ENCODE measurements at regions not wholly inside any gene's neighbourhood (a gene's known extent, or its start where the extent isn't known, plus 50 kb on each side); places are given as distances from the start of the nearest gene placed in this dataset.

- Histone ChIP-seq H3K27me3 (replicated peaks; ENCODE audit: control insufficient read depth, insufficient read depth, low read length) (no peaks in the 10 kb centered on the region), H3K36me3 (ENCODE audit: control insufficient read depth, insufficient read depth, low read length) (no peaks in the 10 kb centered on the region), H3K4me3 (replicated peaks; ENCODE audit: low read depth, low read length) (no peak overlapping the region)
- no peak for DNase-seq (ENCODE audit: extremely low read depth, insufficient read length)
- TF ChIP-seq, protein P1, sequence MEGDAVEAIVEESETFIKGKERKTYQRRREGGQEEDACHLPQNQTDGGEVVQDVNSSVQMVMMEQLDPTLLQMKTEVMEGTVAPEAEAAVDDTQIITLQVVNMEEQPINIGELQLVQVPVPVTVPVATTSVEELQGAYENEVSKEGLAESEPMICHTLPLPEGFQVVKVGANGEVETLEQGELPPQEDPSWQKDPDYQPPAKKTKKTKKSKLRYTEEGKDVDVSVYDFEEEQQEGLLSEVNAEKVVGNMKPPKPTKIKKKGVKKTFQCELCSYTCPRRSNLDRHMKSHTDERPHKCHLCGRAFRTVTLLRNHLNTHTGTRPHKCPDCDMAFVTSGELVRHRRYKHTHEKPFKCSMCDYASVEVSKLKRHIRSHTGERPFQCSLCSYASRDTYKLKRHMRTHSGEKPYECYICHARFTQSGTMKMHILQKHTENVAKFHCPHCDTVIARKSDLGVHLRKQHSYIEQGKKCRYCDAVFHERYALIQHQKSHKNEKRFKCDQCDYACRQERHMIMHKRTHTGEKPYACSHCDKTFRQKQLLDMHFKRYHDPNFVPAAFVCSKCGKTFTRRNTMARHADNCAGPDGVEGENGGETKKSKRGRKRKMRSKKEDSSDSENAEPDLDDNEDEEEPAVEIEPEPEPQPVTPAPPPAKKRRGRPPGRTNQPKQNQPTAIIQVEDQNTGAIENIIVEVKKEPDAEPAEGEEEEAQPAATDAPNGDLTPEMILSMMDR (IDR thresholded peaks at IDR 0.05; ENCODE audit: insufficient read depth, low read length, poor library complexity, severe bottlenecking) = no peak
Measured at GRCh38 chr15:97037080-97037479, 706.6 kb downstream of the NR2F2 start.

DNA sequence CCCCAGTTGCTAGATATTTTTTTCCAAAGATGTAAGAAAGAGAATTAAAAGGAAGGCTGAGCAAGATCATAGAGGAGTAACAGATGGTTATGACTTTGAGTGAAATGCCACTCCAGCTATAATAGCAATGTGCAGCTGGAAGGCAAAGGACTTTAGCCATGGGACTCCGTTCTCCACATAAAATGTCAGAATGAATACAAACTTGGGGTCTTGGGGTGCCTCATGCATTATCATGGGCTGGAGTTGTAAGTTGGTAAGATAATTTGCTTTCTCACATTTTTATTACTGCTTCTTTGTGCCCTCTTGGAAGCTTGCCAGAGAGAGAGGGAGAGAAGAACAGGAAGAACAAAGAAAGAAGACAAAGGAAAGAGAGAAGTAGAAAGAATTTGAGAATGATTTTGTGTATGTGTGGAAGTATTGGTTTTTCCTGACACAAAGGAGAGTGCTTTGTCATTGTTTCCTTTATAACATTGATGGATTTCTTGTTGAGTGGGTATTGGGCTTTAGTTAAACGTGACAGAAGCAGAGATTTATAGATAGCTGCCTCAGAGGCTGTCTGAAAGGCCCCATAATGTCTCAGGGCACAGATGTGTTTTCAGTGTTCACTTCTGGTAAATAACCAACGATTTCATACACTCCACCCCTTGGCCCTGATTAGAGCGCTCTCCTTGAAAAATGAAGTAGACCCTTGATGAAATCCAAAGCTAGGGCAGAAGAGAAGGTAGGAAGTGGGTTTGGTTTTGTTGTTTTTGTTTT lies 715.3 kb downstream of the NR2F2 start:
- Histone ChIP-seq H3K36me3 (ENCODE audit: control insufficient read depth, insufficient read depth, low read length) (no peaks in the 10 kb centered on the region), H3K4me3 (replicated peaks; ENCODE audit: low read depth, low read length) (no peak overlapping the region), H3K27me3 (replicated peaks; ENCODE audit: control insufficient read depth, insufficient read depth, low read length) (no peaks in the 10 kb centered on the region)
- DNase-seq (ENCODE audit: extremely low read depth, insufficient read length) = no peak
- TF ChIP-seq, protein P1 (IDR thresholded peaks at IDR 0.05; ENCODE audit: insufficient read depth, low read length, poor library complexity, severe bottlenecking) = no peak

- Histone ChIP-seq H3K4me3 (replicated peaks; ENCODE audit: low read depth, low read length) (no peak overlapping the region), H3K27me3 (replicated peaks; ENCODE audit: control insufficient read depth, insufficient read depth, low read length) (no peaks in the 10 kb centered on the region), H3K36me3 (ENCODE audit: control insufficient read depth, insufficient read depth, low read length) (no peaks in the 10 kb centered on the region)
- DNase-seq (ENCODE audit: extremely low read depth, insufficient read length) = no peak
- TF ChIP-seq, protein P1 (IDR thresholded peaks at IDR 0.05; ENCODE audit: insufficient read depth, low read length, poor library complexity, severe bottlenecking) = no peak
Measured at GRCh38 chr15:97052513-97052912, 722.0 kb downstream of the NR2F2 start.

GRCh38 chr15:97053635-97054034 lies 723.1 kb downstream of the NR2F2 start:
- H3K4me3 ChIP-seq (replicated peaks; ENCODE audit: low read depth, low read length) = no peak overlapping the region
- no peak for DNase-seq (ENCODE audit: extremely low read depth, insufficient read length)
- TF ChIP-seq, protein P1 (IDR thresholded peaks at IDR 0.05; ENCODE audit: insufficient read depth, low read length, poor library complexity, severe bottlenecking) = no peak

DNA sequence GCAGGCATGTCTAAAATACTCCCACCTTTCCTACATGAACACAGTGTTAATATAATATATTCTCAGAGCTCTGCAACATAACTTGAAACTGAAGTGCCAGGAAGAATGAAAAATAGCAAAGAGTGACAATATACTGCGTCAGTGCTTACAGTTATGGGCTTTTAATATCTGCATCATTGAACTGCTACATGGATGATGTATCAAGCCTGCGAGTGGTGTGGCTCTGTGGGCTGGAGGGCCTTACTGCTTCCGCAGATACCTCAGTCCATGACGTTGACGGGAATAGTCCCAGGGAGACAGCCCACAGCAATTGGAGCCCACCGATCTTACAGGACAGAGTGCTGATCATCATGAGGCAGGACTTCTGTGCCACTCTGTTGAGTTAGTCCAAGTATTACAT lies 727.0 kb downstream of the NR2F2 start:
- no peak for DNase-seq (ENCODE audit: extremely low read depth, insufficient read length)
- no peak overlapping the region for H3K4me3 ChIP-seq (replicated peaks; ENCODE audit: low read depth, low read length)
- TF ChIP-seq, protein P1 (IDR thresholded peaks at IDR 0.05; ENCODE audit: insufficient read depth, low read length, poor library complexity, severe bottlenecking) = no peak
- no peaks in the 10 kb centered on the region for H3K36me3 ChIP-seq (ENCODE audit: control insufficient read depth, insufficient read depth, low read length)
- no peaks in the 10 kb centered on the region for H3K27me3 ChIP-seq (replicated peaks; ENCODE audit: control insufficient read depth, insufficient read depth, low read length)

More at GRCh38 chr15:97053635-97054034, 723.1 kb downstream of the NR2F2 start:
- H3K36me3 ChIP-seq (ENCODE audit: control insufficient read depth, insufficient read depth, low read length) = no peaks in the 10 kb centered on the region
- no peaks in the 10 kb centered on the region for H3K27me3 ChIP-seq (replicated peaks; ENCODE audit: control insufficient read depth, insufficient read depth, low read length)

All from GM06990 (cell line).